WTC11 (cell line): ENCODE measurements at regions not wholly inside any gene's neighbourhood (a gene's known extent, or its start where the extent isn't known, plus 50 kb on each side); places are given as distances from the start of the nearest gene placed in this dataset.

Experiments used
- EMX1 ChIP-seq: fragments of 250-450 bp; sonication (Bioruptor Pico); IDR thresholded peaks from 2 replicates; pipeline ENCODE4 v1.8.0; 2021; ENCODE audit warnings: mild to moderate bottlenecking
- MYBL2 ChIP-seq: sonication (generic); formaldehyde crosslinking; IDR thresholded peaks from 2 replicates; pipeline ENCODE4 v1.8.1; 2023; ENCODE audit warnings: mild to moderate bottlenecking, moderate library complexity, missing genetic modification reagents
- RELA ChIP-seq: sonication (generic); formaldehyde crosslinking; IDR thresholded peaks from 2 replicates; pipeline ENCODE4 v1.8.1; 2022; ENCODE audit warnings: missing genetic modification reagents, mild to moderate bottlenecking, borderline replicate concordance
- SMAD3 ChIP-seq: sonication (generic); formaldehyde crosslinking; IDR thresholded peaks from 2 replicates; pipeline ENCODE4 v1.8.0; 2022; ENCODE audit warnings: missing genetic modification reagents, mild to moderate bottlenecking, borderline replicate concordance
- TEAD1 ChIP-seq: sonication (generic); formaldehyde crosslinking; IDR thresholded peaks from 2 replicates; pipeline ENCODE4 v1.8.0; 2022; ENCODE audit warnings: mild to moderate bottlenecking, missing genetic modification reagents
- TEAD4 ChIP-seq: sonication (generic); formaldehyde crosslinking; IDR thresholded peaks from 2 replicates; pipeline ENCODE4 v1.8.0; 2022; ENCODE audit warnings: mild to moderate bottlenecking, missing genetic modification reagents
- ZNF121 ChIP-seq: sonication (generic); formaldehyde crosslinking; IDR thresholded peaks from 2 replicates; pipeline ENCODE4 v1.8.0; 2023; ENCODE audit warnings: missing genetic modification reagents
- ZNF138 ChIP-seq: sonication (generic); formaldehyde crosslinking; conservative IDR thresholded peaks from 2 replicates; pipeline ENCODE4 v1.8.1; 2022; ENCODE audit warnings: mild to moderate bottlenecking, moderate library complexity, missing genetic modification reagents
- TF ChIP-seq, protein P1 (sequence below): fragments of 200-600 bp; IDR thresholded peaks from 2 replicates; pipeline ENCODE4 v1.8.0; 2022; ENCODE audit warnings: antibody characterized with exemption
- TF ChIP-seq, protein P2 (sequence below): sonication (generic); formaldehyde crosslinking; IDR thresholded peaks from 2 replicates; pipeline ENCODE4 v1.8.1; 2022; ENCODE audit warnings: mild to moderate bottlenecking, moderate library complexity, missing genetic modification reagents

DNA sequence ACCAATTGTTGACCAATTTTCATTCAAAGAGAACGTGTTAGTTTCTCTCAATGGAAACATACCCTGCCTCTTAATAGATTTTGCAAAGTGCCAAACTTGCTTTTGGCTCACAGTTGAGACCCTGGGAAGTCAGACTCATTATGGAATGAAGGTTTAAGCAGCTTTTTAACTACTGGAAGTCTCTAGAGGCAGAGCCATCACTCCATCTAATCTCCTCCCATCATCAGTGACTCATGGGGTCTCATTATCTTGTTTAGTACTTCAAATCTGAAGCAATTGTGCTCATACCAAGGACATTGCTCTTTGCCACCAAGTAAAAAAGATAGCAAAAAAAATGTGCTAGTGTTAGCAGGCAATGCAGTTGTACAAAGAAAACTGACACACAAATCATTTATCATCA, 537.1 kb upstream of the LRRC4C start:
- TF ChIP-seq RELA (CRISPR knock-in tag) (no peak), TEAD1 (CRISPR knock-in tag) (no peak), ZNF121 (no peak), ZNF138 (CRISPR knock-in tag) (no peak), TEAD4 (no peak), EMX1 (CRISPR knock-in tag) (no peak), MYBL2 (CRISPR knock-in tag) (no peak), SMAD3 (CRISPR knock-in tag) (no peak)
- TF ChIP-seq, protein P1, sequence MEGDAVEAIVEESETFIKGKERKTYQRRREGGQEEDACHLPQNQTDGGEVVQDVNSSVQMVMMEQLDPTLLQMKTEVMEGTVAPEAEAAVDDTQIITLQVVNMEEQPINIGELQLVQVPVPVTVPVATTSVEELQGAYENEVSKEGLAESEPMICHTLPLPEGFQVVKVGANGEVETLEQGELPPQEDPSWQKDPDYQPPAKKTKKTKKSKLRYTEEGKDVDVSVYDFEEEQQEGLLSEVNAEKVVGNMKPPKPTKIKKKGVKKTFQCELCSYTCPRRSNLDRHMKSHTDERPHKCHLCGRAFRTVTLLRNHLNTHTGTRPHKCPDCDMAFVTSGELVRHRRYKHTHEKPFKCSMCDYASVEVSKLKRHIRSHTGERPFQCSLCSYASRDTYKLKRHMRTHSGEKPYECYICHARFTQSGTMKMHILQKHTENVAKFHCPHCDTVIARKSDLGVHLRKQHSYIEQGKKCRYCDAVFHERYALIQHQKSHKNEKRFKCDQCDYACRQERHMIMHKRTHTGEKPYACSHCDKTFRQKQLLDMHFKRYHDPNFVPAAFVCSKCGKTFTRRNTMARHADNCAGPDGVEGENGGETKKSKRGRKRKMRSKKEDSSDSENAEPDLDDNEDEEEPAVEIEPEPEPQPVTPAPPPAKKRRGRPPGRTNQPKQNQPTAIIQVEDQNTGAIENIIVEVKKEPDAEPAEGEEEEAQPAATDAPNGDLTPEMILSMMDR, result no peak
- TF ChIP-seq, protein P2, sequence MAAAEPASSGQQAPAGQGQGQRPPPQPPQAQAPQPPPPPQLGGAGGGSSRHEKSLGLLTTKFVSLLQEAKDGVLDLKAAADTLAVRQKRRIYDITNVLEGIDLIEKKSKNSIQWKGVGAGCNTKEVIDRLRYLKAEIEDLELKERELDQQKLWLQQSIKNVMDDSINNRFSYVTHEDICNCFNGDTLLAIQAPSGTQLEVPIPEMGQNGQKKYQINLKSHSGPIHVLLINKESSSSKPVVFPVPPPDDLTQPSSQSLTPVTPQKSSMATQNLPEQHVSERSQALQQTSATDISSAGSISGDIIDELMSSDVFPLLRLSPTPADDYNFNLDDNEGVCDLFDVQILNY (CRISPR knock-in tag), result no peak
